ENCODE measurements at regions not wholly inside any gene's neighbourhood (a gene's known extent, or its start where the extent isn't known, plus 50 kb on each side); places are given as distances from the start of the nearest gene placed in this dataset.

DNA sequence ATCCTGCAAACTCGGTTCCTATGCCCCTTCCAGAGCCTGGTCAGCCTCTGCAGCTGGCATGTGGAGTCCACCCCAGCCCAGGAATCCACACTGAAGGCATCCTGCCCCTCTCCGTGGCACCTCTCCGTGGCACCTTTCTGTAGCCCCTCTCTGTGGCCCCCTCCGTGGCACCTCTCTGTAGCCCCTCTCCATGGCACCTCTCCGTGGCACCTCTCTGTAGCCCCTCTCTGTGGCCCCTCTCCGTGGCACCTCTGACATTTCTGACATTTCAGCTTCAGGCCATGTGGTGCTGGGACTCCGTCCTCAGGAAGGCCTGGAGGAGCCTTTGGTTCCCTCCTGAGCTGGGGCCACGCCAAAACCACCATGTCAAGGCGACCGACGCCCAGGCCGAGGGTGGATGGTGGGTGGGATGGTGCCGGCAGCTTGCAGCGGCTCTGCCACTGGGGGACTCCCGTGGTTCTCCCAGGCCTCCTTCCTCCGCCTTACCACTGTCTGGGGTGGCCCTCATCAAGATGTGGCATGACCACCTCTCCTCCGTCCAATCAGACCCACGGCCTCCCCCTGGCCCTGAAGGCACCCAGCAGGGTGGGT is 1518.5 kb downstream of the BRD1 start:
- in situ Hi-C loops (cut with MboI; ENCODE audit: low sequenced_read_pairs), result no loop called here

More for the DNA sequence above, 1518.5 kb downstream of the BRD1 start:
- no peak overlapping the region for H4K8ac ChIP-seq (ENCODE audit: low read depth in 2 of 2, low read length in 2 of 2)
- no peak overlapping the region for H3K56ac ChIP-seq (ENCODE audit: extremely low read depth, insufficient read depth, low read length)
- H3K4me3 ChIP-seq (ENCODE audit: insufficient read depth, low read depth, low read length), result no peak overlapping the region
- H2BK20ac ChIP-seq (ENCODE audit: low read depth, low read length), result no peak overlapping the region
- no peak overlapping the region for H2AK9ac ChIP-seq (replicated peaks; ENCODE audit: low read depth, low read length, poor library complexity)
- no peak overlapping the region for H2BK5ac ChIP-seq (ENCODE audit: low read depth, low read length, poor library complexity, severe bottlenecking)
- H3K18ac ChIP-seq (ENCODE audit: low read depth, low read length), result no peak overlapping the region
- ATAC-seq (ENCODE audit: low read depth) (no peak), DNase-seq (no peak)
- no peaks in the 10 kb centered on the region for H3K9me1 ChIP-seq (ENCODE audit: insufficient read depth, low read length)
- ChIA-PET POLR2A (ENCODE audit: unreplicated experiment) (no interaction called here), CTCF (no interaction called here)
- no peaks in the 10 kb centered on the region for H4K20me1 ChIP-seq (ENCODE audit: insufficient read depth, low read length)
- no peaks in the 10 kb centered on the region for H3K79me1 ChIP-seq (ENCODE audit: low read depth in 1 of 2, low read length in 2 of 2)
- H2AFZ ChIP-seq (replicated peaks; ENCODE audit: low read length, poor library complexity), result no peak overlapping the region
- intact Hi-C loops (cut with micrococcal nuclease) (no loop called here), dilution Hi-C loops (cut with HindIII; ENCODE audit: low sequenced_read_pairs, unreplicated experiment) (no loop called here)
- TF ChIP-seq NFE2L2 (IDR thresholded peaks at IDR 0.05; ENCODE audit: low read depth, low read length) (no peak), RAD21 (IDR thresholded peaks at IDR 0.05; ENCODE audit: low read length) (no peak)
- H3K4me2 ChIP-seq (ENCODE audit: low read depth, low read length), result no peak overlapping the region
- H3K9me3 ChIP-seq (ENCODE audit: control insufficient read depth, insufficient read depth, low read length), result peaks cover 50% of the 10 kb centered on the region
- H3K9ac ChIP-seq (ENCODE audit: low read depth, low read length), result no peak overlapping the region
- no peak overlapping the region for H4K91ac ChIP-seq (ENCODE audit: insufficient read depth, low read depth, low read length)
- no peak overlapping the region for H3K4ac ChIP-seq (ENCODE audit: low read depth, low read length)
- H2BK120ac ChIP-seq (ENCODE audit: low read depth, low read length), result no peak overlapping the region
- H3K27ac ChIP-seq (ENCODE audit: insufficient read depth, low read length), result no peak overlapping the region
- no TSS peak for BruUV-seq (replicated peaks)
- 100% methylated on average over 2 of the region's 18 CpGs; no CpG with 5 or more reads in 1 of the 2 experiments for WGBS, 2 experiments (ENCODE audit: extremely low coverage in 2 of 2, insufficient read length in 1 of 2)
- H3K36me3 ChIP-seq (ENCODE audit: control insufficient read depth, insufficient read depth, low read length), result no peaks in the 10 kb centered on the region
- no peak overlapping the region for H2AK5ac ChIP-seq (ENCODE audit: low read depth, low read length)
- no peak overlapping the region for H3K14ac ChIP-seq (replicated peaks; ENCODE audit: low read depth, low read length)
- no peak overlapping the region for H2BK15ac ChIP-seq (ENCODE audit: low read depth, low read length)
- no peak overlapping the region for H3K23ac ChIP-seq (ENCODE audit: low read depth, low read length)
- no peaks in the 10 kb centered on the region for H3K4me1 ChIP-seq (ENCODE audit: control insufficient read depth, insufficient read depth, low read length)
- no peak overlapping the region for H4K5ac ChIP-seq (ENCODE audit: low read depth, low read length)
- no peaks in the 10 kb centered on the region for H3K27me3 ChIP-seq (ENCODE audit: control insufficient read depth, insufficient read depth, low read length)

Data from IMR-90 (cell line).